Chondrocyte (in vitro differentiated cells): ENCODE measurements at regions not wholly inside any gene's neighbourhood (a gene's known extent, or its start where the extent isn't known, plus 50 kb on each side); places are given as distances from the start of the nearest gene placed in this dataset.

Experiments
- DNase-seq: peaks from one replicate; pipeline ENCODE4 v3.0.0; 2021; ENCODE audit warnings: mixed read lengths, low spot score
- H3K27ac Mint-ChIP-seq: one replicate; pipeline ENCODE4 v1.8.0; 2021; ENCODE audit warnings: mild to moderate bottlenecking, moderate library complexity, mixed read lengths; ENCODE audit not compliant: unreplicated experiment
- H3K27me3 Mint-ChIP-seq: 2 replicates; pipeline ENCODE4 v1.8.0; 2021; ENCODE audit warnings: low read depth, mixed read lengths
- H3K36me3 Mint-ChIP-seq: 2 replicates; pipeline ENCODE4 v1.8.0; 2021; ENCODE audit warnings: low read depth, mixed read lengths
- H3K4me1 Mint-ChIP-seq: 2 replicates; pipeline ENCODE4 v1.8.0; 2021; ENCODE audit warnings: low read depth, mild to moderate bottlenecking, mixed read lengths
- H3K4me3 Mint-ChIP-seq: one replicate; pipeline ENCODE4 v1.8.0; 2021; ENCODE audit warnings: mild to moderate bottlenecking, moderate library complexity, mixed read lengths; ENCODE audit not compliant: unreplicated experiment
- H3K9me3 Mint-ChIP-seq: 2 replicates; pipeline ENCODE4 v1.8.0; 2021; ENCODE audit warnings: low read depth, mixed read lengths
- CTCF ChIP-seq: fragments of 200-600 bp; sonication (generic); IDR thresholded peaks from 2 replicates; pipeline ENCODE4 v1.5.0; 2021; ENCODE audit warnings: antibody characterized with exemption, mild to moderate bottlenecking, moderate library complexity

DNA sequence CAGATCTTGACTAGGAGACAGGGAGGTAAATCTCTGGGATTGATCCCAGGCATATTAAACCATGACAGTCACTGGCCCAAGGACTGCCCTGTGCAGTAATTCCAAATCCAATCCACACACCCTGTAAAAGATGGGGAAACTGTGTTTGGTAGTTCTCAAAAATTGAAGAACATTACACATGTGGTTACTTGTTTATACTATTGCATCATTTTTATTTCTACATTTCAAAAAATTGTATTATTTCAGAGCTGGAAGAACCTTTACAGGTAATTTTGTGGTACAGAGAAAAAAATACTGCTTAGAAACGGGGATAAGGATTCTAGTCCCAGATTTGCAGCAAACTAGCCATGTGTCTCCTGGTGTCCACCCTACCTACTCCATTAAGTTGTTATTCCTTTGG lies 400.5 kb downstream of the LRIG3 start:
- Mint-ChIP-seq H3K4me3 (no peak overlapping the region), H3K27me3 (no peaks in the 10 kb centered on the region), H3K4me1 (no peaks in the 10 kb centered on the region), H3K27ac (no peak overlapping the region), H3K9me3 (peaks cover 40% of the 10 kb centered on the region), H3K36me3 (peaks cover 9% of the 10 kb centered on the region)
- TF ChIP-seq CTCF, result no peak
- DNase-seq, result no peak

- DNase-seq, result no peak
- TF ChIP-seq CTCF, result no peak
- H3K4me1 Mint-ChIP-seq, result no peaks in the 10 kb centered on the region
- H3K27ac Mint-ChIP-seq, result no peak overlapping the region
- H3K9me3 Mint-ChIP-seq, result peaks cover 38% of the 10 kb centered on the region
- no peak overlapping the region for H3K4me3 Mint-ChIP-seq
- peaks cover 9% of the 10 kb centered on the region for H3K36me3 Mint-ChIP-seq
- no peaks in the 10 kb centered on the region for H3K27me3 Mint-ChIP-seq
Measured at GRCh38 chr12:58521152-58521551, 399.2 kb downstream of the LRIG3 start.

DNA sequence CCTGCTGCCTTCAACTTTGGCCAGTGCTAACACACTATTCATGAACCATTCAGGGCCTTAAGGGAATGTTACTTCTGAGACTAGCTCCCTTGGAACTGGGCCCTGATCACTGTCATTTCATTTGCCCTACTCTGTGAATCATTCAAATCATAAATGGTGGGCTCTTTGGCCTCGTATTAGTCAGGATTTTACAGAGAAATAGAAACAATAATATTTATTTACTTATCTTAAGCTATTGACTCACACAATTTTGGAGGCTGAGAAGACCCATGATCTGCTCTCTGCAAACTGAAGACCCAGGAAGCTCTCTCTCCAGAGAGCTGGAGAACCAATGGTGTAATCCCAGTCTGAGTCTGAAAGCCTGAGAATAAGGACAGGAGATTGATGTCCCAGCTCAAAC lies 398.5 kb downstream of the LRIG3 start:
- Mint-ChIP-seq H3K9me3 (peaks cover 32% of the 10 kb centered on the region), H3K4me3 (no peak overlapping the region), H3K27me3 (no peaks in the 10 kb centered on the region), H3K36me3 (peaks cover 12% of the 10 kb centered on the region), H3K27ac (no peak overlapping the region), H3K4me1 (no peaks in the 10 kb centered on the region)
- TF ChIP-seq CTCF, result no peak
- no peak for DNase-seq

DNA sequence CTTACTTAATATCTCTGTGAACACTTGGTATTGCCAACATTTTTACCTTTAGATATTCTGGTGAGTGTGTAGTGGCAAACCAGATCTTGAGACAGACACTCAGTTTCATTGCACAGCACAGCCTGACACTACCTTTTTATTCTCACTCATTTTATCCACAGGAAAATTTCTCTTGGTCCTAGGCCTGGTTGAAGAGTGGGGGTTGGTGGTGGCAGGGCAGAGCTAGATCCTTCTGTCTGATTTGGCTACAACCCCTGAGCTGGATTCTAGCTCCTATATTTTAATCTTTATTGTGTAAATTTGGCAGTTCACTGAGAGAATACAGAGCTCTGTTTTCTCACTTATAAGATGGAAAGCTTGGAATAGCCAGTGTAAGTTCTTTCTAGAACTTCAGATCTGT lies 396.9 kb downstream of the LRIG3 start:
- Mint-ChIP-seq H3K9me3 (peaks cover 26% of the 10 kb centered on the region), H3K27ac (no peak overlapping the region), H3K4me3 (no peak overlapping the region), H3K27me3 (no peaks in the 10 kb centered on the region), H3K36me3 (peaks cover 9% of the 10 kb centered on the region), H3K4me1 (peaks cover 10% of the 10 kb centered on the region)
- TF ChIP-seq CTCF, result no peak
- no peak for DNase-seq

DNA sequence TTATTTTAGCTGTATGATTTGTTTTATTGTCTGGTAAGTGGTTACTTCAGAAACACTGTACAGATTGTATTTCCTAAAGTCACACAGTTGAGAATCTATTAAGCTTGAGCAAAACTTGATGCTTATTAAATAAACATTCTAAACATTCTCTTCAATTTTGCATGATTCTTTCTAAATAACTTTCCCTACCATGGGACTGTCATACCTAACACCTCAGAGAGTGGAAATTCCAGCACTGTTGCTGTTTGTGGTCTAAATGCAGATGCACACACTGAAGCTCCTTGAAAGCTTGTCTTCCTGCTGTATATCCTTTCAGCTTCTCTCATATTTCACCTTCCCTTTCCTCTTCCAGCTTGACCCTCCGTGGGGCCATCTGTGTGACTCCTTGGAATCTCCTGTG lies 392.0 kb downstream of the LRIG3 start:
- H3K4me1 Mint-ChIP-seq, result peaks cover 59% of the 10 kb centered on the region
- TF ChIP-seq CTCF, result no peak
- H3K27ac Mint-ChIP-seq, result peak overlapping the region; percentile 90
- no peaks in the 10 kb centered on the region for H3K27me3 Mint-ChIP-seq
- no peak overlapping the region for H3K4me3 Mint-ChIP-seq
- H3K9me3 Mint-ChIP-seq, result peaks cover 27% of the 10 kb centered on the region
- DNase-seq, result no peak
- peaks cover 7% of the 10 kb centered on the region for H3K36me3 Mint-ChIP-seq
